Nephron (organoid): ENCODE measurements at regions not wholly inside any gene's neighbourhood (a gene's known extent, or its start where the extent isn't known, plus 50 kb on each side); places are given as distances from the start of the nearest gene placed in this dataset.
"Not testable (repeated sequence)": the region's sequence is repeated elsewhere in the genome, so short reads cannot be mapped to it uniquely, and the experiment has no call there.

Experiments used
- H3K27ac Mint-ChIP-seq, 3 experiments: 2 replicates each; pipeline ENCODE4 v1.8.0; 2020; ENCODE audit warnings: mixed read lengths in 3 of 3, mild to moderate bottlenecking in 2 of 3, moderate library complexity in 1 of 3
- H3K27me3 Mint-ChIP-seq: 2 replicates; pipeline ENCODE4 v1.8.0; 2021; ENCODE audit warnings: low read depth, mild to moderate bottlenecking, moderate library complexity, mixed read lengths
- H3K36me3 Mint-ChIP-seq: 2 replicates; pipeline ENCODE4 v1.8.0; 2020; ENCODE audit warnings: low read depth, mixed read lengths
- H3K4me1 Mint-ChIP-seq: 2 replicates; pipeline ENCODE4 v1.8.0; 2020; ENCODE audit warnings: mixed read lengths
- H3K4me3 Mint-ChIP-seq, 3 experiments: 2 replicates each; pipeline ENCODE4 v1.8.0; 2020; ENCODE audit warnings: mild to moderate bottlenecking in 3 of 3, mixed read lengths in 3 of 3, moderate library complexity in 2 of 3
- H3K9me3 Mint-ChIP-seq: 2 replicates; pipeline ENCODE4 v1.8.0; 2020; ENCODE audit warnings: mixed read lengths
- CTCF ChIP-seq, 3 experiments: fragments of 200-600 bp; sonication (generic); IDR thresholded peaks; one replicate each; pipeline ENCODE4 v1.5.0; 2021; ENCODE audit warnings: antibody characterized with exemption in 3 of 3; ENCODE audit not compliant: unreplicated experiment in 3 of 3

GRCh38 chr5:87136096-87136495, 131.6 kb upstream of the RASA1 start:
- H3K9me3 Mint-ChIP-seq = no peaks in the 10 kb centered on the region
- H3K27me3 Mint-ChIP-seq = no peaks in the 10 kb centered on the region
- TF ChIP-seq CTCF (IDR thresholded peaks at IDR 0.05; ENCODE audit: unreplicated experiment in 3 of 3) = no peak
- H3K4me3 Mint-ChIP-seq = no peak overlapping the region
- H3K36me3 Mint-ChIP-seq = no peaks in the 10 kb centered on the region
- no peaks in the 10 kb centered on the region for H3K4me1 Mint-ChIP-seq
- H3K27ac Mint-ChIP-seq = no peak overlapping the region

- no peaks in the 10 kb centered on the region for H3K27me3 Mint-ChIP-seq
- no peaks in the 10 kb centered on the region for H3K36me3 Mint-ChIP-seq
- no peaks in the 10 kb centered on the region for H3K9me3 Mint-ChIP-seq
- TF ChIP-seq CTCF (IDR thresholded peaks at IDR 0.05; ENCODE audit: unreplicated experiment in 3 of 3) = no peak
- no peak overlapping the region for H3K27ac Mint-ChIP-seq
- H3K4me3 Mint-ChIP-seq = no peak overlapping the region
- no peaks in the 10 kb centered on the region for H3K4me1 Mint-ChIP-seq
Measured at GRCh38 chr5:87136733-87137132, 130.9 kb upstream of the RASA1 start.

GRCh38 chr5:87137283-87137682, 130.4 kb upstream of the RASA1 start:
- Mint-ChIP-seq H3K4me3 (no peak overlapping the region), H3K27ac (no peak overlapping the region), H3K27me3 (no peaks in the 10 kb centered on the region), H3K4me1 (no peaks in the 10 kb centered on the region), H3K9me3 (no peaks in the 10 kb centered on the region), H3K36me3 (no peaks in the 10 kb centered on the region)
- TF ChIP-seq CTCF (IDR thresholded peaks at IDR 0.05; ENCODE audit: unreplicated experiment in 3 of 3) = no peak

- Mint-ChIP-seq H3K4me3 (no peak overlapping the region), H3K9me3 (no peaks in the 10 kb centered on the region), H3K27ac (no peak overlapping the region), H3K36me3 (no peaks in the 10 kb centered on the region), H3K4me1 (no peaks in the 10 kb centered on the region), H3K27me3 (no peaks in the 10 kb centered on the region)
- TF ChIP-seq CTCF (IDR thresholded peaks at IDR 0.05; ENCODE audit: unreplicated experiment in 3 of 3) = no peak
Measured at GRCh38 chr5:87138091-87138805, 129.4 kb upstream of the RASA1 start.

DNA sequence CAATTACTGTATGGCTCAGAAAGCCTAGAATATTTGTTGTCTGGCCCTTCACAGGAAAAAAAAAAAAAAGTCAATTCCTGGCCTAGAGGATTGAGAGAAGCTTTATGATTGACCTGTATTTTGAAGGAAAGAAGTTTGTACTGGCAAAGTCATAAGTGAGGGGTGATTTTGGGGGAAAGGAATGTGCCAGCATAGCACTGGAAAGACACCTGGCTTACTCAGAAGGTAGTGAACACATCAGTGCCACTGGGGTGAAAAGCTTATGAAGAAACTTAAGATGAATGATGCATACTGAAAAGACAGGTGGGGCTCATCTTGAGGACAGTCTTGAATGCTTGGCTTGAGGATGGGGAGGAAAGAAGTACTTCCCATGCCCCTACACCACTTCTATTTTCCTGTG, 127.9 kb upstream of the RASA1 start:
- no peak overlapping the region for H3K4me3 Mint-ChIP-seq
- no peak overlapping the region for H3K27ac Mint-ChIP-seq
- H3K4me1 Mint-ChIP-seq = no peaks in the 10 kb centered on the region
- H3K27me3 Mint-ChIP-seq = no peaks in the 10 kb centered on the region
- H3K36me3 Mint-ChIP-seq = no peaks in the 10 kb centered on the region
- no peak for TF ChIP-seq CTCF (IDR thresholded peaks at IDR 0.05; ENCODE audit: unreplicated experiment in 3 of 3)
- no peaks in the 10 kb centered on the region for H3K9me3 Mint-ChIP-seq

DNA sequence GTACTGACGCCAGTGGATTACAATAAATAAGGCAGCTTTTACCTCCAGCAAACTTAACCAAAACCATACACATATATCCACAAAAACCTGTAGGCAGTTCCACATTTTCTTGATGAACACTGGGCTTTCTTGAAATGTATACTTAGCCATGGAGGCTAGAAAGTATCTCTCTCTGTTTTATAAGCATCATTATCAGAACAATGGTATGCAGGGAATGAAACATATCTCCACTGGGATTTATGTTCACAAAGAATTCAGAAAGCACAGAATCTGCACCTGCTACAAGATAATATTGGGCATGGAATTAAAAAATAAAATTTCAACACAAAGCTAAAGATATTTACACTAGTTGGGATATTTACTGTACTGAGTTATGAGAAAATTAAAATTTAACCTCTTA, 126.1 kb upstream of the RASA1 start:
- no peaks in the 10 kb centered on the region for H3K9me3 Mint-ChIP-seq
- no peak for TF ChIP-seq CTCF (IDR thresholded peaks at IDR 0.05; ENCODE audit: unreplicated experiment in 3 of 3)
- H3K36me3 Mint-ChIP-seq = no peaks in the 10 kb centered on the region
- no peak overlapping the region for H3K27ac Mint-ChIP-seq
- H3K27me3 Mint-ChIP-seq = no peaks in the 10 kb centered on the region
- no peak overlapping the region for H3K4me3 Mint-ChIP-seq
- no peaks in the 10 kb centered on the region for H3K4me1 Mint-ChIP-seq

DNA sequence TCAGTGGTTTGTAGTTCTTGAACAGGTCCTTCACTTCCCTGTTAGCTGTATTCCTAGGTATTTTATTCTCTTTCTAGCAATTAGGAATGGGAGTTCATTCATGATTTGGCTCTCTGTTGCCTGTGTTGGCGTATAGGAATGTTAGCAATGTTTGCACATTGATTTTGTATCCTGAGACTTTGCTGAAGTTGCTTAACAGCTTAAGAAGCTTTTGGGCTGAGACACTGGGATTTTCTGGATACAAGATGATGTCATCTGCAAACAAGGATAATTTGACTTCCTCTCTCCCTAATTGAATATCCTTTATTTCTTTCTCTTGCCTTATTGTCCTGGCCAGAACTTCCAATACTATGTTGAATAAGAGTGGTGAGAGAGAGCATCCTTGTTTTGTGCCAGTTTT, 121.8 kb upstream of the RASA1 start:
- H3K27me3 Mint-ChIP-seq, H3K36me3 Mint-ChIP-seq: not testable (repeated sequence)

More for the DNA sequence above, 121.8 kb upstream of the RASA1 start:
- H3K4me1 Mint-ChIP-seq, H3K27ac Mint-ChIP-seq, H3K9me3 Mint-ChIP-seq, H3K4me3 Mint-ChIP-seq: not testable (repeated sequence)
